Liver (tissue), 7 donors: ENCODE measurements at regions not wholly inside any gene's neighbourhood (a gene's known extent, or its start where the extent isn't known, plus 50 kb on each side); places are given as distances from the start of the nearest gene placed in this dataset.

Source experiments
- DNase-seq: peaks from one replicate; pipeline ENCODE4 v3.0.0-alpha.2; 2017; ENCODE audit warnings: low spot score
- H3K27ac ChIP-seq, 2 donors: one replicate each; pipeline ENCODE4 v1.7.0; 2013; ENCODE audit warnings: inconsistent platforms in 2 of 2, low read length in 2 of 2, control low read depth in 1 of 2, low read depth in 1 of 2, mild to moderate bottlenecking in 1 of 2
- H3K27me3 ChIP-seq, 4 donors: one replicate each; pipeline versions ENCODE4 v1.6.1 to v1.7.0; 2013; ENCODE audit warnings: low read length in 3 of 4, inconsistent platforms in 1 of 4, mild to moderate bottlenecking in 1 of 4, moderate library complexity in 1 of 4; ENCODE audit not compliant: control insufficient read depth in 4 of 4, insufficient read depth in 4 of 4
- H3K36me3 ChIP-seq, 4 donors: one replicate each; pipeline versions ENCODE4 v1.6.1 to v1.7.0; 2013; ENCODE audit warnings: low read length in 3 of 4, mild to moderate bottlenecking in 3 of 4, low read depth in 1 of 4, moderate library complexity in 1 of 4; ENCODE audit not compliant: control insufficient read depth in 4 of 4, insufficient read depth in 3 of 4
- H3K4me1 ChIP-seq, 4 donors: one replicate each; pipeline versions ENCODE4 v1.6.1 to v1.7.0; 2013; ENCODE audit warnings: low read length in 3 of 4, mild to moderate bottlenecking in 3 of 4, moderate library complexity in 1 of 4; ENCODE audit not compliant: control insufficient read depth in 4 of 4, insufficient read depth in 4 of 4
- H3K4me3 ChIP-seq, 3 donors: one replicate each; pipeline versions ENCODE4 v1.6.1 to v1.7.0; 2013; ENCODE audit warnings: low read length in 3 of 3, control low read depth in 1 of 3, low read depth in 1 of 3, mild to moderate bottlenecking in 1 of 3
- H3K9ac ChIP-seq, 2 donors: one replicate each; pipeline ENCODE4 v1.7.0; 2013; ENCODE audit warnings: low read length in 2 of 2, mild to moderate bottlenecking in 2 of 2, moderate library complexity in 2 of 2, control low read depth in 1 of 2, low read depth in 1 of 2
- H3K9me3 ChIP-seq, 4 donors: one replicate each; pipeline versions ENCODE4 v1.6.1 to v1.7.0; 2013; ENCODE audit warnings: low read length in 3 of 4; ENCODE audit not compliant: control insufficient read depth in 4 of 4
- EGR1 ChIP-seq, 2 donors: IDR thresholded peaks; 2 replicates each; pipeline ENCODE4 v1.6.1; 2016 to 2018; ENCODE audit warnings: antibody characterized with exemption in 2 of 2, low read depth in 2 of 2
- FOXA1 ChIP-seq: IDR thresholded peaks from 2 replicates; pipeline ENCODE4 v1.6.1; 2016; ENCODE audit warnings: antibody characterized with exemption
- FOXA2 ChIP-seq: IDR thresholded peaks from 2 replicates; pipeline ENCODE4 v1.6.1; 2016; ENCODE audit warnings: antibody characterized with exemption
- GABPA ChIP-seq, 2 donors: IDR thresholded peaks in 1 of 2; conservative IDR thresholded peaks in 1 of 2; 2 replicates each; pipeline ENCODE4 v1.6.1; 2016; ENCODE audit warnings: antibody characterized with exemption in 2 of 2, mild to moderate bottlenecking in 1 of 2, moderate library complexity in 1 of 2
- HNF4A ChIP-seq, 2 donors: conservative IDR thresholded peaks; 2 replicates each; pipeline ENCODE4 v1.6.1; 2016; ENCODE audit warnings: antibody characterized with exemption in 2 of 2, mild to moderate bottlenecking in 2 of 2
- JUND ChIP-seq, 2 donors: IDR thresholded peaks; 2 replicates each; pipeline ENCODE4 v1.6.1; 2016; ENCODE audit warnings: antibody characterized with exemption in 2 of 2
- MAX ChIP-seq: IDR thresholded peaks from 2 replicates; pipeline ENCODE4 v1.6.1; 2016; ENCODE audit warnings: antibody characterized with exemption
- NR2F2 ChIP-seq: IDR thresholded peaks from 2 replicates; pipeline ENCODE4 v1.6.1; 2016; ENCODE audit warnings: antibody characterized with exemption
- SP1 ChIP-seq: IDR thresholded peaks from 2 replicates; pipeline ENCODE4 v1.6.1; 2018; ENCODE audit warnings: antibody characterized with exemption, mild to moderate bottlenecking
- TAF1 ChIP-seq: conservative IDR thresholded peaks from 2 replicates; pipeline ENCODE4 v1.6.1; 2016; ENCODE audit warnings: antibody characterized with exemption, mild to moderate bottlenecking
- ZBTB33 ChIP-seq: IDR thresholded peaks from 2 replicates; pipeline ENCODE4 v1.6.1; 2016; ENCODE audit warnings: antibody characterized with exemption
- WGBS: extraction: QIAGEN DNeasy Blood & Tissue Kit; methylation state at CpG from one replicate; pipeline ENCODE4 v1.1.7; 2013; 5-methylcytosine and 5-hydroxymethylcytosine counted together
- TF ChIP-seq, protein P1 (sequence below): IDR thresholded peaks from 2 replicates; pipeline ENCODE4 v1.6.1; 2016; ENCODE audit warnings: antibody characterized with exemption, mild to moderate bottlenecking
- TF ChIP-seq, protein P2 (sequence below): IDR thresholded peaks from 2 replicates; pipeline ENCODE4 v1.6.1; 2016; ENCODE audit warnings: antibody characterized with exemption
- donor health status: healthy.
- donor health status: healthy.
- donor health status: healthy.
- donor health status: healthy.

DNA sequence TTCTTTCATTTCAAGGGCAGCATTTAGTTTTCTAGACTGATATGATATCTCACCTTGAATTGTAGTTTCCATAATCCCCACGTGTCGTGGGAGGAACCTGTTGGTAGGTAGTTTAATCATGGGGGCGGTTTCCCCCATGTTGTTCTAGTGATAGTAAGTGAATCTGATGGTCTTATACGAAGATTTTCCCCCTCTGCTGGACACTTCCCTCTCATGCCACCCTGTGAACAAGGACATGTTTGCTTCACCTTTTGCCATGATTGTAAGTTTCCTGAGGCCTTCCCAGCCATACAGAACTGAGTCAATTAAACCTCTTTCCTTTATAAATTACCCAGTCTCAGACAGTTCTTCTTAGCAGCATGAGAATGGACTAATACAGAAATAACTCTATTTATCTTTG, 851.1 kb upstream of the FAT3 start:
- peaks cover 0 to 4% (median 0%) of the 10 kb centered on the region in 4 donors for H3K27me3 ChIP-seq
- H3K9me3 ChIP-seq, result no peaks in the 10 kb centered on the region
- no peak overlapping the region for H3K27ac ChIP-seq
- no peaks in the 10 kb centered on the region for H3K4me1 ChIP-seq
- TF ChIP-seq EGR1 (IDR thresholded peaks at IDR 0.05; ENCODE audit: low read depth in 2 of 2) (no peak), GABPA (IDR thresholded peaks at IDR 0.05 in 1 of 2, conservative IDR thresholded peaks at IDR 0.05 in 1 of 2) (no peak), ZBTB33 (no peak), TAF1 (no peak), SP1 (no peak), NR2F2 (no peak), FOXA1 (no peak), HNF4A (conservative IDR thresholded peaks at IDR 0.05) (no peak), FOXA2 (no peak), JUND (IDR thresholded peaks at IDR 0.05) (no peak), MAX (no peak)
- TF ChIP-seq, protein P1, sequence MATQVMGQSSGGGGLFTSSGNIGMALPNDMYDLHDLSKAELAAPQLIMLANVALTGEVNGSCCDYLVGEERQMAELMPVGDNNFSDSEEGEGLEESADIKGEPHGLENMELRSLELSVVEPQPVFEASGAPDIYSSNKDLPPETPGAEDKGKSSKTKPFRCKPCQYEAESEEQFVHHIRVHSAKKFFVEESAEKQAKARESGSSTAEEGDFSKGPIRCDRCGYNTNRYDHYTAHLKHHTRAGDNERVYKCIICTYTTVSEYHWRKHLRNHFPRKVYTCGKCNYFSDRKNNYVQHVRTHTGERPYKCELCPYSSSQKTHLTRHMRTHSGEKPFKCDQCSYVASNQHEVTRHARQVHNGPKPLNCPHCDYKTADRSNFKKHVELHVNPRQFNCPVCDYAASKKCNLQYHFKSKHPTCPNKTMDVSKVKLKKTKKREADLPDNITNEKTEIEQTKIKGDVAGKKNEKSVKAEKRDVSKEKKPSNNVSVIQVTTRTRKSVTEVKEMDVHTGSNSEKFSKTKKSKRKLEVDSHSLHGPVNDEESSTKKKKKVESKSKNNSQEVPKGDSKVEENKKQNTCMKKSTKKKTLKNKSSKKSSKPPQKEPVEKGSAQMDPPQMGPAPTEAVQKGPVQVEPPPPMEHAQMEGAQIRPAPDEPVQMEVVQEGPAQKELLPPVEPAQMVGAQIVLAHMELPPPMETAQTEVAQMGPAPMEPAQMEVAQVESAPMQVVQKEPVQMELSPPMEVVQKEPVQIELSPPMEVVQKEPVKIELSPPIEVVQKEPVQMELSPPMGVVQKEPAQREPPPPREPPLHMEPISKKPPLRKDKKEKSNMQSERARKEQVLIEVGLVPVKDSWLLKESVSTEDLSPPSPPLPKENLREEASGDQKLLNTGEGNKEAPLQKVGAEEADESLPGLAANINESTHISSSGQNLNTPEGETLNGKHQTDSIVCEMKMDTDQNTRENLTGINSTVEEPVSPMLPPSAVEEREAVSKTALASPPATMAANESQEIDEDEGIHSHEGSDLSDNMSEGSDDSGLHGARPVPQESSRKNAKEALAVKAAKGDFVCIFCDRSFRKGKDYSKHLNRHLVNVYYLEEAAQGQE, result no peak
- TF ChIP-seq, protein P2, sequence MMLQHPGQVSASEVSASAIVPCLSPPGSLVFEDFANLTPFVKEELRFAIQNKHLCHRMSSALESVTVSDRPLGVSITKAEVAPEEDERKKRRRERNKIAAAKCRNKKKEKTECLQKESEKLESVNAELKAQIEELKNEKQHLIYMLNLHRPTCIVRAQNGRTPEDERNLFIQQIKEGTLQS, result no peak
- no peak overlapping the region for H3K9ac ChIP-seq
- DNase-seq, result no peak
- WGBS, result 58% methylated on average over 4 of the region's 4 CpGs
- no peak overlapping the region for H3K4me3 ChIP-seq
- no peaks in the 10 kb centered on the region for H3K36me3 ChIP-seq

DNA sequence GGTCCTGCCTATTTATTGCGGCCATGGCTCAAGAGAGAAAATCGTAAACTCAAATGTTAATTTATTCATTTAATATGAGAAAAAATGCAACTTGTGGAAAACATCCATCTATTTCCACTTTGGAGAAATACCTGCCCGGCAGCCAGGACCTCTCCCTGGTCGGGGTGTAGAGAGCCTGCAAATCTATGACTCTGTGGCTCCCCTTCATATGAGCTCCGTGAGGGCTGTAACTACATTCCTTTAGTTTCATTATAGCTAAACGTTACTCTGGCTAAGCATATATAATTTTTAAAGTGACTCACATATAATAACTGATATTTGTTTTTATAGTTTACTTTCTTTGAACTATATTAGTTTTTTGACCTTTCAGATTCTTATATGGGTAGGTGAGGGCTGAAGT, 857.8 kb upstream of the FAT3 start:
- H3K4me1 ChIP-seq, result no peaks in the 10 kb centered on the region
- 79% methylated on average over 6 of the region's 6 CpGs for WGBS
- TF ChIP-seq ZBTB33 (no peak), FOXA1 (no peak), FOXA2 (no peak), JUND (IDR thresholded peaks at IDR 0.05) (no peak), EGR1 (IDR thresholded peaks at IDR 0.05; ENCODE audit: low read depth in 2 of 2) (no peak)
- H3K9ac ChIP-seq, result no peak overlapping the region
- H3K27me3 ChIP-seq, result peaks cover 0 to 2% (median under 1%) of the 10 kb centered on the region in 4 donors
- no peak overlapping the region for H3K27ac ChIP-seq
- no peaks in the 10 kb centered on the region for H3K9me3 ChIP-seq
- H3K36me3 ChIP-seq, result no peaks in the 10 kb centered on the region
- DNase-seq, result no peak
- H3K4me3 ChIP-seq, result no peak overlapping the region
